COLO829 (cell line): ENCODE measurements at regions not wholly inside any gene's neighbourhood (a gene's known extent, or its start where the extent isn't known, plus 50 kb on each side); places are given as distances from the start of the nearest gene placed in this dataset.

Source experiments
- DNase-seq: peaks from one replicate; pipeline ENCODE4 v3.0.0; 2012; ENCODE audit warnings: low spot score

DNA sequence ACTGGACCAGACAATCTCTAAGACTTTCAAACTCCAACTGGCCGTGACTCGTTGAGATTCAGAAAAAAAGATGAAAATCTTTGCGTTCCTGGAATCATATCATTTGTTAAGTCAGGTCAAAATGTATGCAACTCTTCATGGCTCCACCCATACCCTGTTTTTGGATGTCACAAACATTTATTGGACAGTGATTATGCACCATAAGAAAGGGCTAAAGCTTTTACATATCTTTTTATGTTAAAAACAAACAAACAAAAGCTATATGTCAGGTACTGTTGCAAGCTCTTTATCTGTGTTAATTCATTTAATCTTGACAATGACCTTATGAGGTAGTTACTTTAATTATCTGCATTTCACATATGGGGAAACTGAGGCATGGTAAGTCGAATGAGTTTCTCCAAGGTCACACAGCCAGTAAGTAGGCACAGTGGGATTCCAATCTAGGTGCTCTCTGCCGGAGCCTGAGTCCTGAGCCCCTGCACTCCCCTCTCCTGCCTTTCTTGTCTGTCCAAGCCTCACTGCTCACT is 145.7 kb upstream of the MYCN start:
- DNase-seq = no peak

DNA sequence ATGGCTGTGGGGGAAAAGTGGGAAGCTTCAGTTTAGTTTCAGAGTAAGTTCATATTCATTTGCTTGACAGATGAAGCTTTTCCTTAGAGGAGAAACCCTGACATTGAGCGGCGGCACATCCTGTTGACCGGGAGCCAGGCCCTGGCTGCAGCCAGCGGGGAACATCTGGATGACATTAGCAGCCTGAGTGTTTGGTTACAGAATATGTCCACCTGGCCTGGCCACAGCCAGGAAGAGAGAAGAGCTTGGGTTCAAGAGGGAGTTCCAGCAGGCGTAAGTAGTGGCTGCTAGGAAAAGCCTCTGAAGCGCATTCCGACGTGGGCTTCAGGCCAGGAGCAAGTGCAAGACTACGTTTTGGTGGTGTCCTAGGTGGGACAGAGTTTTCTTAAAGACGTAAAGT is 144.9 kb upstream of the MYCN start:
- no peak for DNase-seq

DNA sequence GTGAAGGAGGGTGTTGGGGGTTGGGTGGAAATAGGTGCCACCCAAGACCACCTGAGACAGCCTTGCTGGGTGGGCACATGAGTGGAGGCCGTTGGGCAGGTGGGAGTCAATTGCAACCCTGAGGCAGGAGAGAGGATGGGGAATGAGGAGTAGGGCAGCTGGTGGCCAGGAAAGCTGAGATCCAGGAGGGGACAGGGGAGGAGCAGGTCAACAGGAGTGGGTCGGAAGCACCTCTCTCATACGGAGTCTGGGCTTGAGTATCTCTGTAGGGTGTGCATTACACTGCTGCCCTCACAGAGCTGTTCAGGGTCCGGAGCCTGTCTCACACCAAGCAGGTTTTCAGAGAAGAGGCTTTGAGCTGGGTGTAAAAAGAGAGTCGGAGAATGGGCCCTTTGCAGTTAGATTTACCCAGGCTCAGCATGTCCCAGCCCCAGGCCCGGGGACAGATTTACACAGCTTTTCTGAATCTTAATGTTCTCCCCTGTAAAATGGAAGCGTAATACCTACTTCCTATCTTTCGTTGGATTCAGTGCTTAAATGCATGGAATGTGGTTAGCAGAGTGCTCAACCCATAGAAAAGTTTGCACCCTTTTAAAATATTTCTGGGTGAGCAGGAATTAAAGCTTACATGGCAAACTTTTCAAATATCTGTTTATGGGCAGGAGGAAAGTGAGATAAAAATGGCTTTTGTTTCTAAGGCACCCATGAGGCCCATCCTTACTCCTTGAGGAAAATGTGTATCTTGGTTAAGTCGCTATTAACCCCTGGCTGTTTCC is 144.0 kb upstream of the MYCN start:
- no peak for DNase-seq

- no peak for DNase-seq
Observed at GRCh38 chr2:15797231-15797938, 143.0 kb upstream of the MYCN start.

GRCh38 chr2:15797939-15798281 is 142.4 kb upstream of the MYCN start:
- no peak for DNase-seq

GRCh38 chr2:15798701-15799431 is 141.5 kb upstream of the MYCN start:
- no peak for DNase-seq

GRCh38 chr2:15799432-15799827 is 140.9 kb upstream of the MYCN start:
- DNase-seq = no peak

DNA sequence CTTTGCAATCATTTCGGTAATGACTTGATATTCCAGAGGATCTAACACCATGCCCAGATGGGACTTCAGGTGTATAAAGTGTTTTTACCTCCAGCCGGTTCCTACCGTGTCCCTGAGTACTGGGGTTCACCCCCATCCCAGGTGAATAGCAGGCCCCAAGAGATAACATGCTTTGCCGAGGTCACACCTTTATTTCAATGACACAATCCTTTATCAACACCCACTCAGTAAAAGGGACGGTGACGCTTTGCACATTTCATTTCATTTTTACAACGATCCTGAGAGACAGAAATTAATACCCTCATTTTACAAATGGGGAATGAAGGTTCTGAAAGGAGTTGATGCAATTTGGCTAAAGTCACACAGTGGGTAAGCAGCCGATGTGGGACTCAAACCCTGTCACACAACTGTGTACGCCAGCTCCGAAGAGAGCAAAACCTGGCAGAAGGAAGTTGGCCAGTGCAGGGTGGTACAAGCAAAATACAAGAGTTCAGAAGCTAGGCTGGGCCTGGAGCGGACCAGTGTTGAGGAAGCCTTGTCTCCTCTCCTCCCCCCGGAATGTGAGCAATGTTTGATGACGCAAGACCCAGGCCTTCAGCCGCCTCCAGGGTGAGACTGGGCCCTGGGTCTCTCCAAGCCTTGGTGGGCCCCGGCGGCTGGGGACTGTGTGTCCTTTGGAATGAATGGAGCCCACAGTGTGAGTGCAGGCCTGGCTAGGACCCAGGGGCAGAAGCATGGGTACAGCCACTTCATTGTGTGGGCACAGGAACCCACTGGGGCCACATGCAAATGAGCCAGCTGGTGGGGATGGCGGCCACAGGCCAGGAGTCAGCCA is 139.6 kb upstream of the MYCN start:
- no peak for DNase-seq

DNA sequence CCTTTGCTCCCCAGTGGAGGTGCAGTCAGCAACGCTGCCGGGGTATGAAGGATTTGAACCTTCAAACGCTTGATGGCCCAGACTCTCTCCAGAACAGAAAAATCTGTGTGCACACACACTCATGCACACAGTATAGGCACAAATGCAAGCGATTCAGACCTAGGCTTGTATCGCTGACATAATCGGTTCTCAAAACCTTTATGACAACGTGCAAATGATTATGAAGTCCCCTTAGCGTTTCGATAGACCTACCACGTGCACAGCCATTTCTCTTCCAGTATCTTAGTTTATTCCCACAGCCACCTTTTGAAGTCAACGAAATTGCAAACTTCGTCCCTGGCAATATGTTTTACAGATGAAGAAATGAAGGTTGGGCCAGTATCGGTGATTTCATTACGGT is 138.9 kb upstream of the MYCN start:
- DNase-seq = no peak

DNA sequence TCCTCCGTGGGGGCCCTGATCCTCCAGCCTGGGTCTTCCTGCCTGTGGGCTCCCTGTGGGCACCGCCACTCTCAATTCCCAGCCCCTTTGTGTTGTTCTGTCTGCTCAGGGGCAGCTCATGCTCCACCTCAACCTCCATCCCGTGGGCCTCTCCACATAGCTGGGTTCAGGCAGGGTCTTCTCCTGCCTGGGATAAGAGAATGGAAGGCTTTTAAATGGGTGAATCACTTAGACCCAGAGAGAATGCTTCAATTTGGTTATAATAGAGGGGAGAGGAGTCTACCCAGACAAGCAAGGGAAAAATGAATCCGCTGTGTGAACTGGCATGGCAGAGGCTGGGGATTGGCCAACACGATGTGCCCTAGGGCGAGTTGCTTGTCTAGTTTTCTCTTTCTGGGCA is 138.4 kb upstream of the MYCN start:
- DNase-seq = no peak

- no peak for DNase-seq
Observed at GRCh38 chr2:15802657-15803542, 137.4 kb upstream of the MYCN start.

GRCh38 chr2:15803543-15804245 is 136.7 kb upstream of the MYCN start:
- no peak for DNase-seq

- no peak for DNase-seq
Observed at GRCh38 chr2:15804246-15804619, 136.1 kb upstream of the MYCN start.

- no peak for DNase-seq
Observed at GRCh38 chr2:15804691-15805090, 135.7 kb upstream of the MYCN start.

DNA sequence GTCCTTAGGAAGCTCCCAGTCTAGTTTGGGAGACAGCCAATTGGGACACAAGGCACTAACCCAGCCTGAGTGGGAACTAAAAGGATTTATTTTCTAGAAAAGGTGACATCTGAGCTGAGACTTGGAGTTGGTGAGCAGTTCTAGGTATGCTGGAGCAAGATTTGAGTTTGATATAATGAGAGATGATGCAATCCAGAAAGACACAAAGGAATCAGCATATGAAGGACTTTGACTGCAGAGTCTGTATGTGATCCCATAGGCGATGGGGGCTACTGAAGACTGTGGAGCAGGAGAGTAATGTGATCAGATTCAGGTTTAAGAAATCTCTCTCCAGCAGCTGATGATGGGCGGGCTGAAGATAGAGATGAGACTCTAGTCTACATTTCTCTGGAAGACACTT is 135.1 kb upstream of the MYCN start:
- no peak for DNase-seq

DNA sequence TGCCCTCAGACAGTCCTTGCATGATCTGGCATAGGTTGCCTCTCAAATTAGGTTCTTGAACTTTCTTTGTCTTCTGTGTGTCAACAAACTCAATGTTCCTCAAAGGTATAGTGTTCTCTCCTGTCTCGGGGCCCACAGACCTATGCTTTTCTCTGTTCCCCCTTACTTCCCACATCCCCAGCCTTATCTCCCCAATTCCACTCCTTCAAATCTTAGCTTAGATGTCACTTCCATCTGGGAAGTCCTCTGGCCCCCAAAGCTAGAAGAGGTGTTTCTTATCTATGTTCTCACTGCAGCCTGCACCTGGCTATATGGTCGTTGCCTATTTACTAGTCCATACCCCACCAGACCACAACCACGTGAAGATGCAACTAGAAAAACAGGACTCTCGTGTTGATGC is 134.6 kb upstream of the MYCN start:
- no peak for DNase-seq

DNA sequence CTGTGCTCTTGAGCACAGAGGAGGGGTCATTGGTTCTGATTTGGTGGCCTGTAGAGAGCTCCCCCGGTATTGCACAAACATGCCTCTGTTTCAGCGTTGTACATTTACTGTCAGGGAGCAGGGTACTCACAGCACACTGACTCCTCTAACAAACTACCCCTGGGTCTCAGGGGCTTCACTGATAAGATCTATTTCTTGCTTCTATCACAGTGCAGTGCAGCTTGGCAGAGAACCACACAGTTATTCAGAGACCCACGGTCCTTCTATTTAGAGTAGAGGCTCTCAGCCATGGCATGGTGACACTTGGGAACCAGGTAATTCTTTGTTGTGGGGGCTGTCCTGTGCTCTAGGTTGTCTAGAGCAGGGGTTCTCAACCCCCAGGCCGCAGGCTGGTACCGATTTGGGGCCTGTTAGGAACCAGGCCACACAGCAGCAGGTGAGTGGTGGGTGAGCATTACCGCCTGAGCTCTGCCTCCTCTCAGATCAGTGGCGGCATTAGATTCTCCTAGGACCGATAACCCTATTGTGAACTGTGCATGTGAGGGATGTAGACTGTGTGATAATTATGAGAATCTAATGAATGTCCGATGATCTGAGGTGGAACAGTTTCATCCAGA is 133.4 kb upstream of the MYCN start:
- no peak for DNase-seq

DNA sequence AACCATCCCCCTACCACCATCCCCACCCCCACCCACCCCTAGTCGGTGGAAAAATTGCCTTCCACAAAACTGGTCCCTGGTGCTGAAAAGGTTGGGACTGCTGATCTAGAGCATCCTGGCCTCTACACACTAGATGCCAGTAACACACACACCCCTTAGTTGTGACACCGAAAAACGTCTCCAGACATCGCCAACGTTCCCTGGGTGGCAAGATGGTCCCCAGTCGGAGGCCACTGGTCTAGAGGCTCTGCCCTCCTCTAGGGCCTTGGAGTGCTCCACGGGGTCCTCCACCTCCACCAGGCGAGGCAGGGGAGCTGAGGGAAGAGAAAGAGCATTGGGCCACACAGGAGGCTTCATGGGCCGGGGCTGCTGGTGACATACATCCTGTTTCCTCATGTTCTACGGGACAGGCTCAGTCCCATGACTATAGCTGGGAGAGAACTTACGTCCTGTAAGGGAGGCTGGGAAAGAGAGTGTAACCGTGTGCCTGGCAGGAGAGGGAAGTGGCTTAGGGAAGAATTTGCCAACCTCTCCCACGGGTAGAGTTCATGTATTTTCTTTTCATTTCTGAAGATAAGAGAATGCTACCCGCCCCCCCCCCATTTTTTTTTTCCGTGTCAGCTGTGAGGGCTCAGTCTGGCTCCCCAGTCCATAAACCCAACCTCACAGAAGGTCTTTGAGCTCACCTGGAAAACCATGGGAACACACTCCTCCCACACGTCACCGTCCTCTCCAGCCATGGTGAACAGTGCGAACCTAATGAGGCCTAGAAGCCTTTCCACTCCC is 132.7 kb upstream of the MYCN start:
- DNase-seq = no peak

- DNase-seq = no peak
Observed at GRCh38 chr2:15808204-15808910, 132.0 kb upstream of the MYCN start.
